ENCODE measurements at regions not wholly inside any gene's neighbourhood (a gene's known extent, or its start where the extent isn't known, plus 50 kb on each side); places are given as distances from the start of the nearest gene placed in this dataset.
A peak's percentile ranks its signal among the peaks of the same experiment; 100 is the strongest.
"Not testable (repeated sequence)": the region's sequence is repeated elsewhere in the genome, so short reads cannot be mapped to it uniquely, and the experiment has no call there.

GRCh38 chr11:71748965-71749620, 83.9 kb upstream of the DEFB108B start:
- not testable (repeated sequence) for H3K4me3 ChIP-seq (replicated peaks; ENCODE audit: insufficient read depth, low read length); H3K27ac ChIP-seq (replicated peaks); DNase-seq (ENCODE audit: low read depth in 1 of 2, low spot score in 1 of 2); H3K27me3 ChIP-seq (ENCODE audit: insufficient read depth, poor library complexity, severe bottlenecking)

DNA sequence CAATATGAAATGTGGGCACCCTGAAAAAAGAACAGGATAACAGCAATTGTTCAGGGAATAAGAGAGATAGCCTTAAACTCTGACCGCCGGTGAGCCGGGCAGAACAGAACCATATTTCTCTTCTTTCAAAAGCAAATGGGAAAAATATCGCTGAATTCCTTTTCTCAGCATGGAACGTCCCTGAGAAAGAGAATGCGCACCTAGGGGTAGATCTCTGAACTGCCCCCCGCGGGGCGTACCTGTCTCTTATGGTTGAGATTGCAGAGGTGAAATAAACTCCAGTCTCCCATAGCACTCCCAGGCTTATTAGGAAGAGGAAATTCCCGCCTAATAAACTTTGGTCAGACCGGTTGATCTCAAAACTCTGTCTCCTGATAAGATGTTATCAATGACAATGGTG, 82.1 kb upstream of the DEFB108B start:
- not testable (repeated sequence) for H3K27ac ChIP-seq (replicated peaks); DNase-seq (ENCODE audit: low read depth in 1 of 2, low spot score in 1 of 2); H3K4me3 ChIP-seq (replicated peaks; ENCODE audit: insufficient read depth, low read length); H3K27me3 ChIP-seq (ENCODE audit: insufficient read depth, poor library complexity, severe bottlenecking)

DNA sequence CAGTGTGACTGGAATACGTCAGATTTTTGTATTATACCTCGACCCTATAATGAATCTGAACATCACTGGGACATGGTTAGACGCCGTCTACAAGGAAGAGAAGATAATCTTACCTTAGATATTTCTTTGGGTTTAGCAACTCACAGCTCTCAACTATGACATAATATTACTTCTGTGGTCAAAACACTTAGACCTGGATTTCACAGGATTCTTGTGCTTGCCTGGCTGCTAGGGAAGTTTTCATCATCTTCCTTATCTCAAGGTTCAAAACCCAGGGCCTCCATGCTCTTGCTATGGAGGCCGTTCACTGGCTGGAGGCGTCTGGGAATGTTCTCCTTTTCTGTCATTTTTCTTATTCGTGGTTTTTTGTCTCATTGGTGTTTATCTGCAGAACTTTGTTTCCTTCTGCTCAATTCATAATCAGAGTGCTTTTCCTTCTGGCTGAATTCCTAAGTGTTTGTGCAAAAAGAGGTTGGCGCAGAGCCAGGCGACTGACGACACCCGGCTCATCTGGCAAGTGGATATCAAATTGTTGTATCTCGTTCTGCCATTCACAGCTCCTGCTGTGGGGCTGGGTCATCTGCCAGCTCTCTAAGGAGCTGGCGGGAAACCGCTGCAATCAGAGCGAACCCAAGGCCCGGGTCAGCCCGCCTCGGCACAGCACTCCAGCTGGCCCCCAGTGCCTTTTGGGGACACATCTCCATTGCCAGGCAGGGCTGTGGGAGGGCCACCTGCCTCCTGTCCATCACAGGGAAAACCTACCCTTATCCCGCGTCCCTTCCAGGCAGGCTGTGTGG, 68.1 kb upstream of the DEFB108B start:
- not testable (repeated sequence) for DNase-seq (ENCODE audit: low read depth in 1 of 2, low spot score in 1 of 2); H3K27ac ChIP-seq (replicated peaks); H3K4me3 ChIP-seq (replicated peaks; ENCODE audit: insufficient read depth, low read length); H3K27me3 ChIP-seq (ENCODE audit: insufficient read depth, poor library complexity, severe bottlenecking)

DNA sequence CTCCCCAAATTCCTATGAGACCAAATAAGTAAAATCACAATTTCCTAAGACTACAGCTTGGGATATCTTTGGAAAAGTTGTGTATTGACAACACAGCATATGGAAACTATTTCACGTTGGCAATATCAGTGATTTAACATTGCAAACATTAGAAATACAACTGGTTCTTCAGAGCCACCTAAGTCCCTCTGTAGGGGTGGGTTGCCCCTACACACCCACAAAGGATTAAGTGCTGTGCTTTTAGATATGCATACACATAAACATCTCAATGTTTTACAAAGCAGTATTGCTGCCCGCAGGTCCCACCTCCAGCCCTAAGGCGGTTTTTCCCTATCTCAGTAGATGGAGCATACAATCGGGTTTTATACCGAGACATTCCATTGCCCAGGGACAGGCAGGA, 66.0 kb upstream of the DEFB108B start:
- DNase-seq (ENCODE audit: low read depth in 1 of 2, low spot score in 1 of 2); H3K27me3 ChIP-seq (ENCODE audit: insufficient read depth, poor library complexity, severe bottlenecking); H3K4me3 ChIP-seq (replicated peaks; ENCODE audit: insufficient read depth, low read length); H3K27ac ChIP-seq (replicated peaks): not testable (repeated sequence)

DNA sequence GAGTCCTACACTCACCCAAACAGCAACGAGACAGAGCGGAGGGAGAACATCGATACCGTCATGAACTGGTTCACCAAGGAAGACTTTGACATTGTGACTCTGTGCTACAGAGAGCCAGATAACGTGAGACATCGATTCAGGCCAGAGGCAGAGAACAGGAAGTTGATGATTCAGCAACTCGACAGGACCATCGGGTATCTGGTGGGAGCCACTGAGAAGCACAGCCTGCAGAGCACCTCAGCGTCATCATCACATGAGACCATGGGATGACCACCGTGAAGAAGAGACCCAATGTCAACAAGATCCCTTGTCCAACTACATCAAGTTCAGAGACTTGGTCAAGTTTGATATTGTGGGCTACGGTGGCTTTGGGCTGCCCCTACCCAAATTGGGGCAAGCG, 60.8 kb upstream of the DEFB108B start:
- not testable (repeated sequence) for H3K4me3 ChIP-seq (replicated peaks; ENCODE audit: insufficient read depth, low read length); H3K27me3 ChIP-seq (ENCODE audit: insufficient read depth, poor library complexity, severe bottlenecking); H3K27ac ChIP-seq (replicated peaks)
- peak in 1 of 2 experiments; percentile 11 for DNase-seq (ENCODE audit: low read depth in 1 of 2, low spot score in 1 of 2)

DNA sequence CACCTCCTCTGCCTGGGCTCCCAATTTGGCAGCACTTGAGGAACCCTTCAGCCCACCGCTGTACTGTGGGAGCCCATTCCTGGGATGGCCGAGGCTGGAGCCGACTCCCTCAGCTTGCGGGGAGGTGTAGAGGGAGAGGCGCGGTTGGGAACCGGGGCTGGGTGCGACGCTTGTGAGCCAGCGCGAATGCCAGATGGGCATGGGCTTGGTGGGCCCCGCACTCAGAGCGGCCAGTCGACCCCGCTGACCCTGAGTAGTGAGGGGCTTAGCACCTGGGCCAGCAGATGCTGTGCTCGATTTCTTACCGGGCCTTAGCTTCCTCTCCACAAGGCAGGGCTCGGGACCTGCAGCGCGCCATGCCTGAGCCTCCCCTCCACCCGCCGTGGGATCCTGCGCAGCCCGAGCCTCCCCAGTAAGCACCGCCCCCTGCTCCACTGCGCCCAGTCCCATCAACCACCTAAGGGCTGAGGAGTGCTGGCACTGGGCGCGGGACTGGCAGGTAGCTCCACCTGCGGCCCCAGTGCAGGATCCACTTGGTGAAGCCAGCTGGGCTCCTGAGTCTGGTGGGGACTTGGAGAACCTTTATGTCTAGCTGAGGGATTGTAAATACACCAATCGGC, 58.3 kb upstream of the DEFB108B start:
- Histone ChIP-seq H3K27ac (replicated peaks) (no peak overlapping the region), H3K27me3 (ENCODE audit: insufficient read depth, poor library complexity, severe bottlenecking) (no peaks in the 10 kb centered on the region), H3K4me3 (replicated peaks; ENCODE audit: insufficient read depth, low read length) (no peak overlapping the region)
- DNase-seq (ENCODE audit: low read depth in 1 of 2, low spot score in 1 of 2) = no peak
- TF ChIP-seq CTCF (IDR thresholded peaks at IDR 0.05; ENCODE audit: insufficient read depth, low read length) (no peak), POLR2AphosphoS5 (IDR thresholded peaks at IDR 0.05; ENCODE audit: low read depth) (no peak)
- TF ChIP-seq, protein P1, sequence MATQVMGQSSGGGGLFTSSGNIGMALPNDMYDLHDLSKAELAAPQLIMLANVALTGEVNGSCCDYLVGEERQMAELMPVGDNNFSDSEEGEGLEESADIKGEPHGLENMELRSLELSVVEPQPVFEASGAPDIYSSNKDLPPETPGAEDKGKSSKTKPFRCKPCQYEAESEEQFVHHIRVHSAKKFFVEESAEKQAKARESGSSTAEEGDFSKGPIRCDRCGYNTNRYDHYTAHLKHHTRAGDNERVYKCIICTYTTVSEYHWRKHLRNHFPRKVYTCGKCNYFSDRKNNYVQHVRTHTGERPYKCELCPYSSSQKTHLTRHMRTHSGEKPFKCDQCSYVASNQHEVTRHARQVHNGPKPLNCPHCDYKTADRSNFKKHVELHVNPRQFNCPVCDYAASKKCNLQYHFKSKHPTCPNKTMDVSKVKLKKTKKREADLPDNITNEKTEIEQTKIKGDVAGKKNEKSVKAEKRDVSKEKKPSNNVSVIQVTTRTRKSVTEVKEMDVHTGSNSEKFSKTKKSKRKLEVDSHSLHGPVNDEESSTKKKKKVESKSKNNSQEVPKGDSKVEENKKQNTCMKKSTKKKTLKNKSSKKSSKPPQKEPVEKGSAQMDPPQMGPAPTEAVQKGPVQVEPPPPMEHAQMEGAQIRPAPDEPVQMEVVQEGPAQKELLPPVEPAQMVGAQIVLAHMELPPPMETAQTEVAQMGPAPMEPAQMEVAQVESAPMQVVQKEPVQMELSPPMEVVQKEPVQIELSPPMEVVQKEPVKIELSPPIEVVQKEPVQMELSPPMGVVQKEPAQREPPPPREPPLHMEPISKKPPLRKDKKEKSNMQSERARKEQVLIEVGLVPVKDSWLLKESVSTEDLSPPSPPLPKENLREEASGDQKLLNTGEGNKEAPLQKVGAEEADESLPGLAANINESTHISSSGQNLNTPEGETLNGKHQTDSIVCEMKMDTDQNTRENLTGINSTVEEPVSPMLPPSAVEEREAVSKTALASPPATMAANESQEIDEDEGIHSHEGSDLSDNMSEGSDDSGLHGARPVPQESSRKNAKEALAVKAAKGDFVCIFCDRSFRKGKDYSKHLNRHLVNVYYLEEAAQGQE (IDR thresholded peaks at IDR 0.05; ENCODE audit: insufficient replicate concordance, low read depth) = no peak

DNA sequence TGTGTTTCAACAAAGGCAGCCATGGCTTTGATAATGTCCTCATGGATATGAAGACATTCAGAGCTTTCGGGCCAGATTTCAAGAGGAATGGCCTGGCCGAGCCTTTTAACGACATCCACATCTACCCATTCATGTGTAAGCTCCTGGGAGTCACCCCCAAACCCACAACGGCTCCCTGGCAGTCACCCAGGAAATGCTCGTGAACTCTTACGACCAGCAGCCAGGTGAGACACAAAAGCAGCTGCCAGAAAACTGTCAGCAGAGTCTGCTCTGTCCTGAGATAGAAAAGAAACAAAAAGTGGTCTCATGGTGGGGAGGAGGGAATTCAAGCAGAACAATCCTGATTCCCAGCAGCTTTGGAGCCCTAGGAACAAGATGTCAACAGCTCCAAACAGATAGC, 52.9 kb upstream of the DEFB108B start:
- H3K4me3 ChIP-seq (replicated peaks; ENCODE audit: insufficient read depth, low read length); DNase-seq (ENCODE audit: low read depth in 1 of 2, low spot score in 1 of 2); H3K27ac ChIP-seq (replicated peaks): not testable (repeated sequence)

GRCh38 chr11:71780771-71781170, 52.2 kb upstream of the DEFB108B start:
- DNase-seq (ENCODE audit: low read depth in 1 of 2, low spot score in 1 of 2) = not testable (repeated sequence)

More for the DNA sequence above, 52.9 kb upstream of the DEFB108B start:
- H3K27me3 ChIP-seq (ENCODE audit: insufficient read depth, poor library complexity, severe bottlenecking) = not testable (repeated sequence)

GRCh38 chr11:71781491-71781890, 51.5 kb upstream of the DEFB108B start:
- not testable (repeated sequence) for H3K27ac ChIP-seq (replicated peaks); DNase-seq (ENCODE audit: low read depth in 1 of 2, low spot score in 1 of 2); H3K4me3 ChIP-seq (replicated peaks; ENCODE audit: insufficient read depth, low read length); H3K27me3 ChIP-seq (ENCODE audit: insufficient read depth, poor library complexity, severe bottlenecking)

More at GRCh38 chr11:71780771-71781170, 52.2 kb upstream of the DEFB108B start:
- not testable (repeated sequence) for H3K27ac ChIP-seq (replicated peaks); H3K4me3 ChIP-seq (replicated peaks; ENCODE audit: insufficient read depth, low read length); H3K27me3 ChIP-seq (ENCODE audit: insufficient read depth, poor library complexity, severe bottlenecking)

GRCh38 chr11:71782229-71782861, 50.7 kb upstream of the DEFB108B start:
- not testable (repeated sequence) for H3K27me3 ChIP-seq (ENCODE audit: insufficient read depth, poor library complexity, severe bottlenecking); H3K27ac ChIP-seq (replicated peaks); DNase-seq (ENCODE audit: low read depth in 1 of 2, low spot score in 1 of 2); H3K4me3 ChIP-seq (replicated peaks; ENCODE audit: insufficient read depth, low read length)

DNA sequence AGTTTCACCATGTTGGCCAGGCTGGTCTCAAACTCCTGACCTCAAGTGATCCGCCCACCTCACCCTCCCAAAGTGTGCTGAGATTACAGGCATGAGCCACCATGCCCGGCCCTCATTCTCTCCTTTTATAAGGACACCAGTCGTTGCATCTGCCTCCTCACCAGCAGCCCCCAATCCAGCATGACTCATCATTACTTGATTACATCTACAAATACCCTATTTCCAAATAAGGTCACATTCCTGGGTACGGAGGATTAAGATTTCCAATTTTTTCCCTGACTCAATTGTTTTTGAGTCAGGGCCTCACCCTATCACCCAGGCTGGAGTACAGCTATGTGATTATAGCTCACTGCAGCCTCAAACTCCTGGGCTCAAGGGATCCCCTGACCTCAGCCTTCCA, 49.8 kb upstream of the DEFB108B start:
- DNase-seq (ENCODE audit: low read depth in 1 of 2, low spot score in 1 of 2); H3K27me3 ChIP-seq (ENCODE audit: insufficient read depth, poor library complexity, severe bottlenecking); H3K4me3 ChIP-seq (replicated peaks; ENCODE audit: insufficient read depth, low read length); H3K27ac ChIP-seq (replicated peaks): not testable (repeated sequence)
